ENCODE measurements at regions not wholly inside any gene's neighbourhood (a gene's known extent, or its start where the extent isn't known, plus 50 kb on each side); places are given as distances from the start of the nearest gene placed in this dataset.

DNA sequence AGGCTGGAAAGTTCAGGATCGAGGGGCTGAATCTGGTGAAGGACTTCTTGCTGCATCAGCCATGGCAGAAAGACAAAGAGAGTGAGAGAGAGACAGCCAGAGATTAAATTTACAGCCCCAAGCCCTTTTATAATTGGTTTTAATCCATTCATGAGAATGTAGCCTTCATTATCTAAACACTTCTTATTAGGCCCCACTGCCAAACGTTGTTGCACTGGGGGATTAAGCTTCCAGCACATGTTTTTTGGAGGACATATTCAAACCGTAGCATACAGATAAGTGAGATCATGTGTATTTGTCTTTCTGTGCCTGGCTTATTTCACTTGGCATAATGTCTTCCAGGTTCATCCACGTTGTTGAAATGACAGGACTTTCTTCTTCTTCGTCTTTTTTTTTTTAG is 524.7 kb downstream of the SPRY1 start:
- TF ChIP-seq, protein P1, sequence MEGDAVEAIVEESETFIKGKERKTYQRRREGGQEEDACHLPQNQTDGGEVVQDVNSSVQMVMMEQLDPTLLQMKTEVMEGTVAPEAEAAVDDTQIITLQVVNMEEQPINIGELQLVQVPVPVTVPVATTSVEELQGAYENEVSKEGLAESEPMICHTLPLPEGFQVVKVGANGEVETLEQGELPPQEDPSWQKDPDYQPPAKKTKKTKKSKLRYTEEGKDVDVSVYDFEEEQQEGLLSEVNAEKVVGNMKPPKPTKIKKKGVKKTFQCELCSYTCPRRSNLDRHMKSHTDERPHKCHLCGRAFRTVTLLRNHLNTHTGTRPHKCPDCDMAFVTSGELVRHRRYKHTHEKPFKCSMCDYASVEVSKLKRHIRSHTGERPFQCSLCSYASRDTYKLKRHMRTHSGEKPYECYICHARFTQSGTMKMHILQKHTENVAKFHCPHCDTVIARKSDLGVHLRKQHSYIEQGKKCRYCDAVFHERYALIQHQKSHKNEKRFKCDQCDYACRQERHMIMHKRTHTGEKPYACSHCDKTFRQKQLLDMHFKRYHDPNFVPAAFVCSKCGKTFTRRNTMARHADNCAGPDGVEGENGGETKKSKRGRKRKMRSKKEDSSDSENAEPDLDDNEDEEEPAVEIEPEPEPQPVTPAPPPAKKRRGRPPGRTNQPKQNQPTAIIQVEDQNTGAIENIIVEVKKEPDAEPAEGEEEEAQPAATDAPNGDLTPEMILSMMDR (optimal IDR thresholded peaks at IDR 0.05 in 1 of 3, IDR thresholded peaks at IDR 0.05 in 1 of 3, conservative IDR thresholded peaks at IDR 0.05 in 1 of 3; ENCODE audit: extremely low read depth in 1 of 3, insufficient read depth in 2 of 3, low read length in 3 of 3) = no peak
- TF ChIP-seq EZH2 (IDR thresholded peaks at IDR 0.05; ENCODE audit: low read length) = no peak
